Stimulated activated CD8-positive, alpha-beta memory T cell treated with anti-CD3 and anti-CD28 coated beads, Interleukin-12 subunit alpha, Interleukin-12 subunit beta, amount 100 ng/mL, for 4 hours (primary cell): ENCODE measurements at regions not wholly inside any gene's neighbourhood (a gene's known extent, or its start where the extent isn't known, plus 50 kb on each side); places are given as distances from the start of the nearest gene placed in this dataset.
"Not testable (repeated sequence)": the region's sequence is repeated elsewhere in the genome, so short reads cannot be mapped to it uniquely, and the experiment has no call there.

Experiments
- DNase-seq: peaks from one replicate; pipeline ENCODE4 v3.0.0-alpha.2; 2020; ENCODE audit warnings: low read depth

DNA sequence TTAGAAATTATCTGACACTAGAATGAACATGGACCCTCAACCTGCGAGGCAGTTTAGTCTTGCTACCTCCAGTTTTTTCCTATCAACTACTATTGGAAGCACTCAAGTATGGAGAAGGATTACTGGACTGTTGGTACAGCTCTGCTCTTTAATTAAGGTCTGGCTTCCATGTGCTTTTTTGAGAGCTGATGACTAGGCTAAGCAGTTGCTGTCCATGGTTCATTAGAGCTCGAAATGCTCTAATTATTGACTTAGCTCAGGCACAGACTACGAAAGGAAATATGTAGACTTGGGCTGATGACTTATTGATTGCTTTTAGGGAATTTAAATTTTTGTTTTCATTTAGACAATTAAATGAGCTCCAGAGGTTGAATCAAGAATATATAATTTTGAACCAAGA, 1281.6 kb downstream of the HACE1 start:
- no peak for DNase-seq

DNA sequence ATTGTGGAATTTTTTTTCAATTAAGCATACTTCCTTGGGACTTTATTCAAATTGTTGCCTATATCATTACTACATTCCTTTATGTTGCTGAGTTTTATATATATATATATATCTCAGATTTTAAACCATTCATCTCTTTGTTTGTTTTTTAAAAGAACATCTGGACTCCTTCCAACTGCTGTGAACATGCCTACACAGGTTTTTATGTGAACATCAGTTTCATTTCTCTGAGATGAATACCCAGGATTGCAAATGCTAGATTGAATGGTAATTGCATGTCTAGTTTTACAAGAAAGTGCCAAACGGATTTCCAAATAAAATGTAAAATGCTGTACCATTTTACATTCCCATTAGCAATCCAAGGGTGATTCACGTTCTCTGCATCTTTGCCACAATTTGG, 1289.3 kb downstream of the HACE1 start:
- DNase-seq, result no peak

DNA sequence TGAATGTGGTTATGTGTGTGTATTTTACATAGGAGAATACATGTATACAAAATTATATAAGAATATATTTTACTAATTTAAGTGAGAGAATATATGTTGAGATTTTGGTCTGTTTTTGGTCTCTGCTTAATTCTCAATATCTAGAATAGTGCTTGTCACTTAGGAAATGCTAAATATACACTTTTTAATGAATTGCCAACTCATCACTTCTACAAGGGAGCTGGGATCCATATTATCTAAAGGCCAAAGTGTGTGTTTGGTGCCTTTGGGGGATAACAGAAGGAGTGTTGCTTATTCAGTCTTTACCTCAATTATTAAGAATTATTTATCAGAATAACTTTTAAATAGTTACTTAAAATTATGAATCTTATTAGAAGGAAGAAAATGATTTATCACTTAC, 1304.8 kb downstream of the HACE1 start:
- no peak for DNase-seq

DNA sequence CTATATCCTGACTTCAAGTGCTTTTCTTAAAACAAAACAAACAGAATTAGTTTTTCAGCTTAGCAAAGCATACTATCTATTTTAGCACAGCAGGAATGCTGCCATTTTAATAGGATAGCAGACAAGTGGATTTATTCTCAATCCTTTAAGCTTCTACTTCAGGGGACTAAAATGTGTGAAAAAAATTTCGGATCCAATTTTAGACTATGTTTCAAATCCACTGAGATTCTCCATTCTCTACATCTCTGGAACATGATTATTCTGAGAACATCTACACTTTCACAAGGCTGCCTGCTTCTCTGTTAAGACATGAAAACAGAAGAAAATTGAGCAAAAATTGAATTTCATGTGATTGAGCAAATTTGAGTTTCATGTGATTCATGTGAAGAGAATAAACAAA, 1321.3 kb downstream of the HACE1 start:
- no peak for DNase-seq

DNA sequence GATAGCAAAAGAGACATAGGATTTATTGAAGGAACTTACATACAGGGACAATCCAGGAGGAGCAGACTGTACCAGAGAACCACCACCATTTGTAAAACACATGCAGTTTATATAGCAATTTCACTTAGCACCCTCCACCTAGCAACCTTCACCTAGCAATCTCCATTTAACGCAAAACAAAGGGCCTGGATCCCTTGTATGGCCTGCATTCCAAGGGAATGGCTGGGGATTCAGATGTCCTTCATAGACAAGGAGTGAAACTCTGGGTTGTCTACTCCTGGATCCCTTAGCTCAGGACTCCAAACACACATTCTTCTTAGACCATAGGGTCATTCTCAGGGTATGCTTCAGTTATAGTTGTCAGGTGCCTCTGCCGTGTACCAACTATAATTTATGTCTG, 1324.9 kb downstream of the HACE1 start:
- no peak for DNase-seq

DNA sequence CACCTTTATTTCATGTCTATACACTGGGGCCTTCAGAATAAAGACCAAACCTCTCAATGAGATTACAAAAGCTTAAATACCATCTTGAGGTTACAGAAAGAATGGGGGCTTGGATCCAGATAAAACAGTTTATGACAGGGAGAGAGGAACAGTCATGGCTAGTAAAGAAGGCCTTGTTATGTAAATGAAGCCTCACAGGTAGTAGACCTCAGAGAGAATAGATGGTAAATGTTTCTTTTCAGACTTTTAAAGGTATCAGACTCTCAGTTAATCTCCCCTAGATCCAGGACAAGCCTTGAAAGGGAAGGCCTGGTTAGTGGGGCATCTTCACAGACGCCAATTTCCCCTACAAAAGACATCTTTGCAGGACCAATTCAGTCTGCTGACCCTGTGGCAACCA, 1325.6 kb downstream of the HACE1 start:
- no peak for DNase-seq

DNA sequence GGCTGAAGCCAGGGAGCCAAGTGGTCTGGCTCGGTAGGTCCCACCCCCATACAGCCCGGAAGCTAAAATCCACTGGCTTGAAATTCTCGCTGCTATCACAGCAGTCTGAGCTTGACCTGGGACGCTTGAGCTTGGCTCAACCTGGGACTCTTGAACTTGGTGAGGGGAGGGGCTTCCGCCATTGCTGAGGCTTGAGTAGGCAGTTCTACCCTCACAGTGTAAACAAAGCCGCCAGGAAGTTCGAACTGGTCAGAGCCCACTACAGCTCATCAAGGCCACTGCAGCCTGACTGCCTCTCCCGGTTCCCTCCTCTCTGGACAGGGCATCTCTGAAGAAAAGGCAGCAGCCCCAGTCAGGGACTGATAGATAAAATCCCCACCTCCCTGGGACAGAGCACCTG, 1337.7 kb downstream of the HACE1 start:
- DNase-seq, result no peak

DNA sequence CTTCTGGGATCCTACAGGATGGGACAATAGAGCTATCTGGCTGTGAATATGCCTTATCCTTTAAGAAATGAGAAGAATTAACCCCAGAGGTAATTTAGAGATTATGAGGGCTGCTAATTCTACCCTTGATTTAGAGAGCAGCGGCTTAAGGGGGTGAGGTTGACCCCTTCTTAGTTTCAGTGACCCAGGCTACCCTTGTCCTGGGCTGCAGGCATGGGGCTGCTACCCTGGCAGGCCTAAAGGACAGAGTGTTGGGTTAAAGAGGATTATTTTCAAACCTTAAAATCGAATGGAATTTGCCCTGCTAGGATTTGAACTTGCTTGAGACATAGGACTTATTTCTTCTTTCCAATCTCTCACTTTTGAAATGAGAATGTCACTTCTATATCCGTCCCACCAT, 1343.4 kb downstream of the HACE1 start:
- DNase-seq, result no peak

DNA sequence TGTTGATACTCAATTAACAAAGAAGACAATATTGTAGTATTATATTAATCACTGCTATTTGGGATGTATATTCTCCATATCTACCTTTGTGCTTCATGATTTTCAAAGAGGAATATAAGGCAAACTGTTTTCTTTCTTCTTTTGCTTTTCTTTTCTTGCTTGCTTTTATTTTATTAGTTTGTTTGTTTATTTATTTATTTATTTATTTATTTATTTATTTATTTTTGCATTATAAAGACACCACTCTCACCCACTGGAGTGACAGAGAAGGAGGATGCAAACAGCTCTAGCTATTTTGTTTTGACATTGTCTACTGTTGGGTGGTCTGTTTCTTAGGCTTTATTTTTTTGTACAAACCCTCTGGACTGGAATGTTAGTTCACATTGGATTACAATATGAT, 1352.7 kb downstream of the HACE1 start:
- no peak for DNase-seq

DNA sequence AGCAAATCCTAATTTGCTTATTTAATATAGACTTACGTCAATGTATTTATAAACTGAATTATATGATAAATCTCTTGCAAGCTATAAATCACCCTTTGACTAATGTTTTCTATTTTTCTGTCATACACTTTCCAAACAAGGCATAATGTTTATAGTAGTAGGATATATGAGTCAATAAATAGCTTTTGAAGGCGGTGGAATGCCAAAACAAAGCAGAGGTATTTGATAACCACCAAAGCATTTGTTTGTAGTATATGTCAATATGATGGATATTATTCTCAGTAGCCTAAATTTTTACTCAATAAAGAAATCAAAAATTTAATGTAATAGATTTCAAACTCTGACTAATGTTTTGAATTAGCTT, 1354.6 kb downstream of the HACE1 start:
- DNase-seq, result no peak

DNA sequence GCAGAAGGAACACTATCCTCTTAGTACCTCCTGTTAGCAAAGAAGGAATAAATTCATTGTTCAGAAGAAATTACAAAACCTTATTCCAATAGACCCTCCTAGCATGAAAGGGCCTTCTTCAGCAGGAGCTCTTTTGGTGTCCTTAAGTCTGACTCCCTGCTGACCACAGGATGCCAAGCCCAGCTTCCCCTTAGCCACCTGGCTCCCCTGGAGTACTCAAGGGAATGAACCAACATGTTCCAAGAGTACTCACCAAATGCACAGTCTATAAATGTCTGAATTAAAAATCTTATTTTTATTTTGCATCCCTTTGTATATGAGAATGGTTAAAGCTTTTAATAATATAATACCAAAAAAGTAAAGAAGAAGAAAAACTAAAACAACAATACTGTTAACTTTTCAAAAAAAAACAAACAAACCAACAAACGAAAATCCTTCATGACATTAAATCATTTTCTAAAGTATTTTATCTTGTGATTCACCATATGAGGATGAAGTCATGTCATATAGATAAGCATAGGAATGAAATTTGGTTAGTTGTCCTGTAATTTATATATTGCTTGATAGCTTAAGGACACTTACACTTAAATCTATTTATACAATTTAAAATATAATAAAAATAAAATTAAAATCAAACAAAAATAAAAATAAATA, 1355.1 kb downstream of the HACE1 start:
- DNase-seq, result no peak

DNA sequence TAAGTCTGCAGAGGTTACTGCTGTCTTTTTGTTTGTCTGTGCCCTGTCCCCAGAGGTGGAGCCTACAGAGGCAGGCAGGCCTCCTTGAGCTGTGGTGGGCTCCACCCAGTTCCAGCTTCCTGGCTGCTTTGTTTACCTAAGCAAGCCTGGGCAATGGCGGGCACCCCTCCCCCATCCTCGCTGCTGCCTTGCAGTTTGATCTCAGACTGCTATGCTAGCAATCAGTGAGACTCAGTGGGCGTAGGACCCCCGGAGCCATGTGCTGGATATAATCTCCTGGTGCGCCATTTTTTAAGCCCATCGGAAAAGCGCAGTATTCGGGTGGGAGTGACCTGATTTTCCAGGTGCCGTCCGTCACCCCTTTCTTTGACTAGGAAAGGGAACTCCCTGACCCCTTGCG, 1363.1 kb downstream of the HACE1 start:
- DNase-seq, result not testable (repeated sequence)

DNA sequence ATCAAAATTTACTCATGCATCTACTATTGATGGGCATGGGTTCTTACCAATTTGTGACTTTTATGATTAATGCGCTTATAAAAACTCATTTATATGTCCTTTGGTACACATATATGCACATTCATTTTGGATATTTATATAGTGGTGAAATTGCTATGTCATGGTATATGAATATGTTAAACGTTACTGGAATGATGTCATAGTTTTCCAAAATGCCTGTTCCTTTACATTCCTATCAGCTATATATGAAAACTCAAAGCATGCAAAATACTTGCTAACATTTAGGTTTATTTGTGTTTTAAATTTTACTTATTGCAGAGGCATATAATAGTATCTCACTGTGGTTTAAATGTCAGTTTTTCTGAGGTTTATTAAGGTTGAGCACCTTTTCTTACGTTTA, 1403.1 kb downstream of the HACE1 start:
- DNase-seq, result no peak

DNA sequence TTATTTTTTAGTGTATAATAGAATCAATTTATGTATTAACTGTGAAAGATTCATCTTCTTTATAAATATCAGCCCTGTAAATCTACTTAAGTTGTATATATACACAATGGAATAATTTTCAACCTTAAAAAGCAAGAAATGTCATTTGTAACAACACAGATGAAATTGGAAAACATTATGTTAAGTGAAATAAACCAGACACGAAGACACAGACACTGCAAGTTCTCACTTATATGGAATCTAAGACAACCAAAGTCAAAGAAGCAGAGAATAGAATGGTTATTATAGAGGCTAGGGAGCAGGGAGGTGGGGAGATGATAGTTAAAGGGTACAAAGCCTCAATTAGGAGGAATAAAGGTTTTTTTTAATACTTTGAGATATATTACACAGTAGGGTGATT, 1404.4 kb downstream of the HACE1 start:
- DNase-seq, result no peak

DNA sequence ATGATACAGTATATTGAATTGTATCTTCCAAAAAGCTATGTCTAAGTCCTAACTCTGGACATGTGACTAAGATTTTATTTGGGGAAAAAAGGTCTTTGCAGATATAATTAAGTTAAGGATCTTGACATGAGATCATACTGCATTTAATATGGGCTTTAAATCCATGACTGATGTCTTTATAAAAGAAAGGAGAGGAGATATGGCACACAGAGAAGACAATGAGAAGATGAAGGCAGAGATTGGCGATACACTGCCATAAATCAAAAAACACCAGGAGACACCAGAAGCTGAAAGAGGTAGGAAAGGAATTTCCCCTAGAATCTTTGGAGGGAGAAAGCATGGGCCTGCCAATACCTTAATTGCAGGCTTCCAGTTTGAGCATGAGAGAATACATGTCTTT, 1450.2 kb downstream of the HACE1 start:
- no peak for DNase-seq

DNA sequence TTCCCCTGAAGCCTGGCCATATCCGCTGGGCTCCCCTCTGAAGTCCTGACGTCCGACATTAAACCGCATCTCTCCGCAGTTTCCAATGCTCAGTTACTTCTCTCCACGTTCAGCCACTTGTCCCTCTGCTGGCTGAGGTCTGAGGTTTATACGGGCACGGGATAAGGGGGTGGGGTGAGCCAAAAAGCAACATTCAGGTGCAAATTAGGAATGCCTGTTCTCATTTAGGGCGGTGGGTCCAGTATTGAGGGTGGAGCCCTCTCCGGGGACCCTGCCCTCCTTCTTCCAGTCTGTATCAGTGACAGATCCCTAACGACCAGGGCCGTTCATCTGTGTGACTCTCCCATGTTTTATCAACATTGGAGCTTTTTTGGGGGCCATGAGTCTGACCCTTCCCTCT, 1454.4 kb downstream of the HACE1 start:
- no peak for DNase-seq

DNA sequence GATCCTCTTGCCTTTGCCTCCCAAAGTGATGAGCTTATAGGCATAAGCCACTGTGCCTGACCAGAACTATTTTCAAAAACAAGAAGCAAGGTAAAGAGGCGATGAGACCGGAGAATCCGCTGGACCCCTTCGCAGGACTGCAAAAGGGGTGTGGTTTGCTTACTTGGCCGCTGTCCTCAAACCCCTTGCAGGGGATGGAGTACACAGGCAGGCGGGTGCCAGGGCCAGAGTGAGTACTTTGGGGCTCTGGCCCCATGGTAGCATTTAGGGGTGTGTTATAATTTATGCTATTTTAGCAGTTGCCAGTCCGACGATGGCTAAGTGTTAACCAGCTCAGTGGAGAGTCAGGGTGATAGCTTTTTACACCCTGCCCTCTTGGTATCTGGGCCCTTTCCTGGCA, 1454.9 kb downstream of the HACE1 start:
- no peak for DNase-seq

DNA sequence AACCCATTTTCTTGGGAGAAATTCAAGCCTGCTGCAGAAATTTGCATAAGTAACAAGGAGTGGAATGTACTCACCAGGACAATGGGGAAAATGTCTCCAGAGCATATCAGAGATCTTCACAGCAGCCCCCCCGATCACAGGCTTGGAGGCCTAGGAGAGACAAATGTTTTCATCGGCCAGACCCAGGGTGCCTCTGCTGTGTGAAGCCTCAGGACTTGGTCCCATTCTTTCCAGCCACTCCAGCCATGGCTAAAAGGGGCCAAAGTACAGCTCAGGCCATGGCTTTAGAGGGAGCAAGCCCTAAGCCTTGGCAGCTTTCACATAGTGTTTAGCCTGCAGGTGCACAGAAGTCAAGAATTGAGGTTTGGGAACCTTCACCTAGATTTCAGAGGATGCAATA, 1463.0 kb downstream of the HACE1 start:
- no peak for DNase-seq

DNA sequence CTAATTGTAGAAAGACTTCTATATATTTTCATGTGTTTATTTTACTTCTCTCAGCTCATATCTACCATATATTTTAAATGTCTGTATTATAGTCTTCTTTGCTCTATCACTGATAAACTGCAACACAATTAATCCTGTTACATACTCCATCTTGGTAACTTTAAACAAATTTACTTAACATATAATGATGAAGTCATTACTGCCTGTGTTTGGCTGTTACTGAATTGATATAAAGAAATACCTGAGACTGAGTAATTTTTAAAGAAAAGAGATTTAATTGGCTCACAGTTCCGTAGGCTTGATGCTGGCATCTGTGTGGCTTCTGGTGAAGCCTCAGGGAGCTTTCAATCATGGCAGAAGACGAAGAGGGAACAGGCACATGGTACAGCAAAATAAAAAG, 1480.4 kb downstream of the HACE1 start:
- no peak for DNase-seq

DNA sequence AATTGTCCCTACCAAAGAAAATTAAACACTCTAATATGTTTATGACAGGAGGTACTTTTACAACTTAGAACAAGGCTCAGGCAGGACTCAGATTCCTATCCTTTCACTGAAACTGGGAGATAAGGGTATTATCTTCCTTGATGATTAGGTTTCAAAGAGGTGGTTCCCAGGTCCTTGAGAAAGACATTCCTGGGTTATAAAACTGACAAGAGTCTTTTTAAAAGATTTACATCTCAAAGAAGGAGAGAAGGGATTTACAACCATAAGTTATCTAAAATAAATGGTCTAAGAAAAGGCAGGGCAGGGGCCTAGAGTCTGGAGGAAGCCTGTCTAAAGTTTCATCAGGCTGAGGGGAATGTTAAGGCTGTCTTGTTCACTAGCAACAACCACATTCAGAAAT, 1492.5 kb downstream of the HACE1 start:
- DNase-seq, result no peak

DNA sequence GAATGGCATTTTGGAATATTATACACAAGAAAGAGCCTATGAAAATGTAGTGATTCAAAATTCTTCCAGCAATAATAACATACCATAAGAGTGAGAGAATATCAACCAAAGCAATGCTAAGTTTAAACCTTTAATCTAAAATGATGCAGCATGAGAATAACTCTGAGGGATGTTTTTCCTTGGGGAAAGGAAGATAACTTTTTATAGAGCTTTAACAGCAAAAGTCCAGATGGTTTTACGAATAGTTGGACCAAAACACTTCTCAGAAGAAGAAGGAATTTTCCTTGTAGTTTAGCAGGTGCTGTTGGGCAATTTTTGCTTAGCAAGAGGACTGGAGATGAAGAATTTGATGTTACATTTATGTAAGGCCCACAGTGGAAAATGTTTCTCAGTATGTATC, 1503.2 kb downstream of the HACE1 start:
- DNase-seq, result no peak

DNA sequence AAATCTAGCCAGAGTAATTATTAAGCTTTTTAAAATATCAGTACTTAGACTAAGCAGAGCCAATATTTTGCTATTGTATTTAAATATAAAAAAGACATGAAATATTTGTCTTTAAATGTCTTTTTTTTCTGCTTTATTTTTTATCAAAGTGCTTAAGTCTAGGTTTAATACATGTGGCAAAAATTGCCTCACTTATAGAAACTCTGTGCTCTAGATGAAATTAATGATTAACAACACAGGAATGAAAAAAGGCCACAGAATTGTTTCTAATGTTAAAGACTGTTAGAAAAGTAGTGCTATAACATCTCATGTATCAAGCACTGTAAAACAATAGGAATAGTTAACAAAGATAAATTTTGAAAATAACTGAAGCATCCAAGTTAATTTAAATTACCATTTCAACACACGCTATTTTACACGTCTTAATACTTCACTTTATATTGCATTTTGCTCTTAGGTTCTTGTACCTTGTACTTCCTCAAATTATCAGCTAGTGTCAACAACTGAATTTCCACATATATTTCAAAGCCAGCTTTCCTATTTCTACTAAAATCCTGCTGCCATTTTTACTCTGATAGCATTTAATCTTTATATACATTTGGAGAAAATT, 1515.1 kb downstream of the HACE1 start:
- DNase-seq, result no peak

DNA sequence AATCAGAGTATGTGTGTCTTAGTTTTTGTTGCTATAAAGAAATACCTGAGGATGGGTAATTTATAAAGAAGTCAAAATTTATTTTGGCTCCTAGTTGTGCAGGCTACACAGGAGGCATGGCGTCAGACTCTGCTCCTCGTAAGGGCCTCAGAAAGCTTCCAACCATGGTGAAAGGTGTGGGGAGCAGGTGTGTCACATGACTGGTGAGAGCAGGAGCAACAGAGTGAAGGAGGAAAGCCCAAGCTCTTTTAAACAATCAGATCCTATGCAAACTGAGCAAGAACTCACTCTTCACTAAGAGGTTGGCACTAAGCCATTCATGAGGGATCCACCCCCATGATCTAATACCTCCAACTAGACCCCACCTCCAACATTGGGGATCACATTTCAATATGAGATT, 1524.3 kb downstream of the HACE1 start:
- no peak for DNase-seq
